UCSD-AML1 (cell line): ENCODE measurements at regions not wholly inside any gene's neighbourhood (a gene's known extent, or its start where the extent isn't known, plus 50 kb on each side); places are given as distances from the start of the nearest gene placed in this dataset.
"Not testable (repeated sequence)": the region's sequence is repeated elsewhere in the genome, so short reads cannot be mapped to it uniquely, and the experiment has no call there.

Experiments
- DNase-seq: peaks from one replicate; lab custom pipeline; 2025; ENCODE audit not compliant: unreplicated experiment; lab: John Stamatoyannopoulos, UW

DNA sequence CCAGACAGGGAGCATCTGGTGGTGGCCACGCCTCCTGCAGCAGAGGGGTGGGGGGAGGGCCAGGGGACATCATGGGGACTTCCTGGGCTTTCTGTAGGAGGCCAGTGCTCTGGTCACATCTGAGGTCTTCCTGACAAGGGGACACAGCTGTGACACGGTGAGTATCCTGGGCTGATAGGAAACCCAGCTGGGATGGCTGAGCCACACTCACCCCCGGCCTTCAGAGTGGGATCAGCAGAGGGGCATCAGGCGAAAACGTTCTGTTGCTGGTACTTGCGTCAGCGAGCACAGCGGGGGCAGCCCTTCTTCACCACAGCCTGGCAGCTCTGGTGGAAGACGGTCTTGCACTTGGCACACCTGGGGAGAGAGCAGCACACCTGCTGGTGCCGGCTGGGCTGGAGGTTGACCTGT, 122.9 kb upstream of the SMURF2 start:
- no peak for DNase-seq

GRCh38 chr17:64784353-64785010, 122.4 kb upstream of the SMURF2 start:
- DNase-seq = no peak

GRCh38 chr17:64783556-64784352, 121.6 kb upstream of the SMURF2 start:
- DNase-seq = no peak

- no peak for DNase-seq
These were observed 120.9 kb upstream of the SMURF2 start for GRCh38 chr17:64783031-64783461.

DNA sequence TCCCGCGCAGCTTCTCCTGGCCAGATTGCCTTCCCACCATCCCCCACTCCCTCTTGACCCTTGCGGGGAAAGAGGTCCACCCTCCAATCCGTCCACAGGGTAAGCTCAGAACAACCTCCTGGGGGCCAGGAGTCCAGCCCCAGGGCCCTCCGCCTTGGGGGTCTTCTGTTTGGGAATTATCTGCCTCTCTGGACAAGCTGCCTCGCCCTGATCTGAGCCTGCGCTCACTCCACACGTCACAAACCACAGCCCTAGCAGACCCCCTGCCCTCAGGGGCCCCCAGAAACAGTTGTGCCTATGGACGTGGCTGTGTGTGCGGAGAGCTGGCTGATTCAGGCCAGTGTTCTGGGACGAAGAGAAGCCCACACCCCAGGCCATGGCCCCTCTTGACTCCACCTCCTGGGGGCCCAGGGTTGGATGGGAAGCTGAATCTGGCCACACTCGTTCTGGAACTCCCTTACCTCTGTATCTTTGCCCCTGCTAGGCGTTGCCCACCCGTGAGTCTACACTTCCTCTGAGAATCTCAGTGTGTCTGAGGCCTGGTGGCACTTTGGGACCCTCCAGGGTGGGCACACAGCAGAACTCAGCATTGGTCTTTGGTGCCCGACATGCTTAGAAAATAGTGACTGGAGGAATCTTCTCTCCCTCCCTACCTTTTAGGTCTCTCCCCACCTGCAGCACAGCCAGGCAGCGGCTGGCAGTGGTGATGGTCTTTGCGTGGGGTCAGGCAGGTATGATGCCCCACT, 119.9 kb upstream of the SMURF2 start:
- DNase-seq = no peak

DNA sequence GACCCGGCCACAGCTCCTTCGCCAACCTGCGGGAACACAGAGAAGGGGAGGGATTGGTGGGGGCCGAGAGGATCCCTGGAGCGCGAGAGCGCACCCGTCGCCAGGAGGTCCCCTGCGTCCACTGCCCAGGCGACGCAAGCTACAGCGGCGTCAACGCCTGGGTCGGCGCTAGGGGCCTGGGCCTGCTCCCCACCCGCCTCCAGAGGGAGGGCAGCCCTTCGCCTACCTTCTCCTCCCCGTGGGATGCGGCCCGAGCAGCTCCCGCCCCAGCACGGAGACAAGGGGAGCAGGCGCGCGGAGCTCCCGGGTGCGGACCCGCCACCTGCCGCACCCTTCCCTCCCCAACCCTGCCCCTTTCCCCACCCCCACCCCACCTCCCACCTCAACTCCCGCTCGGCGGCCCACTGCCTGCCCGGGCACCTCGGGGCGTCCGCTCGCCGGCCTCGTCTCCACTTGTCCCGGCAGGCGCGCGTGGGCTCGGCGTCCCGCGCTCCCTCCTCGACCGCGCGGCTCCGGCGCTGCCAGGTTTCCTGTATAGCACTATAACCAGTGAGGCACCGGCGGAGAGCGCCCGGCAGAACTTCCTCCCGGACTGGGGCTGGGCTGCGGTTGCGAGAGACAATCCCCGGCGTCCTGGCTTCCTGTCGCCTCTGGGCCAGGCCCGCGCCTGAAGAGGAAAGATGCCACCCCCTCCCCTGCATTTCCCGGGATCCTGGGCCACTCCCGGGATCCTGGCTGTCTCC, 119.1 kb upstream of the SMURF2 start:
- DNase-seq = peak; percentile 76

DNA sequence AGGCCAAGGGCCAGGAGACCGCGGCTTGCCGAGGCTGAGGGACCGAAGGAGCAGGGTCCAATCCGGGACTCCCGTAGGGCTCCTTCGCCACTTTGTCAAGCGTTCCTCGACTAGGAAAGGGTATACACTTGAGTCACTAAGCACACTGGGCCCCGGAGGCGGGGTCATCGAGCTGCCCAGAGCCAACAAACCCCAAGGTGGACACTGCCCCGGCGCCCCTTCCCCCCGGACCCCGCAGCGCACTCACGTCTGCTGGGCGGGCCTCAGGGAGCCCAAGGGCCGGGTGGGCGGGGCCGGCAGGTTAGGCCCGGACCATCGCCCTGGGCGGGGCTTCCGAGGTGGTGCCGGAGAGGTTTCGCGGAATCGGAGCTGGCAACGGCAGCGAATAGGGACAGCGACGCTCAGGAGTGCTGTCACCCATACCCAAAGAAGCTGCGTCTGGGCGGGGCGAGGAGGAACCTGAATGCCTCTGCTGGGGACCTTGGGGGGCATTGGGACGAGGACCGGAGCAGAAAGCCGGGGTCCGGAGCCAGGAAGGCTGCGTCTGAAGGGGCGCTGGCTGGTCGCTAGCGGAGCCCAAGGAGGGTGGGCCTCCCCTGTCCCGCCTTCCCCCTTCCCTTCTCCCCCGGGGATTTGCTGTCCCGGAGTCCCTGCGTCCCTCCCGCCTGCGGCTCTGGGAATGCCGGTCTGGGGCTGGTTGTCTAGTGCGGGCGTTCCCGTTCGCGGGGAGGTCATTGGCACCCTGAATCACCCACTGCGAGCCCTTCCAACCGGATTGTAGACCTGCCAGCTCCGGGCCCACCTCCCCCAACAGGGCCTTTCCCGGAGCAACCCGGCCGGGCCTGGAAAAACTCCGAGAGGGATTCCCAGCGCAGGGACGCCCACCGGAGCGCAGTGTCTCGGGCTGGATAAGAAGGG, 118.2 kb upstream of the SMURF2 start:
- no peak for DNase-seq

- no peak for DNase-seq
These were observed 117.4 kb upstream of the SMURF2 start for GRCh38 chr17:64779376-64780095.

DNA sequence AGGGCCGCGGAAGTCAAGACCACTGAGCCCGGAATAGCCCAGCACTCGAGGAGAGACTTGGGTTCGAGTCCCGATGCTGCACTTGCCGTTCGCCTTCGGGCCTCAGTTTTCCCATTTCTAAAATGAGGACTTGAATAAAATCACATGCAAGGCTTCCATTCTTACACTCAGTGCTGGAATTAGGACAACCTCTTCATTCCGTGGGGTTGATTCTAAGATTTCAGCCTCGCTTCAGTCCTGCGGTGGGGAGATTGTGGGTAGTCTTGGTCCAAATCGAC, 116.9 kb upstream of the SMURF2 start:
- DNase-seq = not testable (repeated sequence)

DNA sequence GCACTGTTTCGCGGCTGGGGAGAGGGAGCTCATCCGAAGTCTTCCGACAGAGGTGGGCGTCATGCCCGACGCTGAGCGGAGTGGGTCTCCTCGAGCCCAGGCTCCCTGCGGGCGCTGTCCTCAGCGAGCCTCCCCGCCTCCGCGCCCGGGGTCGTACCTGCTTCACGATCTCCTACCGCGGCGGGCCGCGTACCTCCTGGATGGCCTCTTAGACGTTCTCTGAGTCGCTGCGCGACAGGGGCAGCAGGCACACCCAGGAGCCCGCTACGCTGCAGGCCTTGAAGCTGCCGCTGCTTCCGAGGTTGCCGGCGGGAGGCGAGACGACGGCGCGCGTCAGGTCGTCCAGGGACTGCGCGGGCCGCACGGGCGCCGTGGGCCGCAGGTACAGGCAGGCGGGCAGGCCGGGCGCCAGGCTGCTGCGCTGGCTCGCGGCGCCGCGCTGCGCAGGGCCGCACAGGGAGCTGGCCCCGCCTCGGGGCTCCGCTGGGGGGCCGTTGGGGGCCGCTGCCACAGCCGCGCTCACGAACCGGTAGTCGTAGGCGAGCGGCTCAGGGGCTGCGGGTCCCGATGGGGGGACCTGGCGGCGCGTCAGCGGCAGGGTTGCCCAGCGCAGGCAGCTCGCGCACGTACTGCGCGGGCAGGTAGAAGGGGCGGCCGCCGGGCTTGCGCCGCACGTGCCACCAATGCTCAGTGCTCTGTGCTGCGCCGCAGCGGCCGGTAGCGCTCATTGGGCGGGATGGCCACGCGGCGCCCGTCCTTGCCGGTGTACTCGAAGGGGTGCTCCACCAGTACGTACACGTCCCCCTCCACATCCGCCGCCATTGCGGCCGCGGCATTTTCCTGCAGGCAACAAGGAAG, 116.4 kb upstream of the SMURF2 start:
- DNase-seq = no peak

GRCh38 chr17:64777415-64778239, 115.5 kb upstream of the SMURF2 start:
- DNase-seq = no peak

- peak; percentile 85 for DNase-seq
These were observed 114.8 kb upstream of the SMURF2 start for GRCh38 chr17:64776720-64777414.

DNA sequence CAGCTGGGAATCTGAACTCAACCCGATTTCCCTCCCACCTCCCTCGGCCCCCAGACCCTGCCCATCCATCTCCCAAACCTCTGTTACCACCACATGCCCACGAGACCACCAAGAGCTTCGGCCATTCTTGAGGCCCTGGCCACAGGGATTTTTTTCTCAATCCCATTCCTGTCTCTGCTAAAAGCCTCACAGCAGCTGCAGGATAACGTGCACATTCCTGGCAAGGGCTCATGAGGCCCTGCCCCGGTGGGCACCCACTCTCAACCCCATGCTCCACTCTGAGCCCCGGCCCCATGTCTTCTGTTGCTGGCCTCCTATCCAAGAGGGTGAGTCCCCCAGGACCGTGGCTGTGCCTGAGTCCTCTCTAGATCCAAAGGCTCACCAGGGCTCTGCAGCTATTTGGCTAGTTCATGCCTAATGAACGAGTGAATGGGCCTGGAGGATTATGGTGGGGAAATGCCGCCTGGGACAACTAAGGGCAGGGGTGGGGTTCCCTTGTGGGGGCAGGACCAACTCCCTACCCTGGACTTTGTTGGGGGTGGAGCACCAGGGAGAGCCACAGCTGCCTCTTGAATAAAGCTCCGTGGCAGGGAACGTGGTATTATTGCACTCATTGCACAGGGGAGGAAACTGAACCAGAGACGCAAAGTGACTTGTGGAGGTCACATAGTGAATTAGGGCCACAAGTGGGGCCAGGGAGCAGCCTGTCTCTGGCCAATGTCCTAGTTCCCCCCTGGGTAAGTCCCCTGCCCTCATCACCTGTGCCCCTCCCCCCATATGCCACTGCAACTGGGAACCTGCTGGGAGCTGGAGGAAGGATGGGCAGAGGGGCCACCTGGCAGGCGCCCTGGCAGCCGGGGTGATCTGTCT, 113.8 kb upstream of the SMURF2 start:
- DNase-seq = no peak

- no peak for DNase-seq
These were observed 112.9 kb upstream of the SMURF2 start for GRCh38 chr17:64774888-64775540.

GRCh38 chr17:64773836-64774761, 112.0 kb upstream of the SMURF2 start:
- DNase-seq = no peak
